ENCODE measurements at regions not wholly inside any gene's neighbourhood (a gene's known extent, or its start where the extent isn't known, plus 50 kb on each side); places are given as distances from the start of the nearest gene placed in this dataset.

GRCh38 chr14:75359098-75359497, 68.7 kb upstream of the JDP2 start:
- TF ChIP-seq CTCF (IDR thresholded peaks at IDR 0.05) (no peak), POLR2A (IDR thresholded peaks at IDR 0.05) (no peak)
